Brain microvascular endothelial cell (primary cell): ENCODE measurements at regions not wholly inside any gene's neighbourhood (a gene's known extent, or its start where the extent isn't known, plus 50 kb on each side); places are given as distances from the start of the nearest gene placed in this dataset.
A peak's percentile ranks its signal among the peaks of the same experiment; 100 is the strongest.
"Not testable (repeated sequence)": the region's sequence is repeated elsewhere in the genome, so short reads cannot be mapped to it uniquely, and the experiment has no call there.

Experiments
- DNase-seq: peaks from one replicate; pipeline ENCODE4 v3.0.0-alpha.2; 2020
- H3K27ac ChIP-seq: fragments of 250-450 bp; sonication (Bioruptor Pico); 2 replicates; pipeline ENCODE4 v1.5.1; 2020; ENCODE audit warnings: mild to moderate bottlenecking, moderate library complexity
- H3K27me3 ChIP-seq: fragments of 250-450 bp; sonication (Bioruptor Pico); replicated peaks from 2 replicates; pipeline ENCODE4 v1.5.1; 2020; ENCODE audit warnings: mild to moderate bottlenecking
- H3K36me3 ChIP-seq: fragments of 250-450 bp; sonication (Bioruptor Pico); replicated peaks from 2 replicates; pipeline ENCODE4 v1.5.1; 2020; ENCODE audit warnings: mild to moderate bottlenecking
- H3K4me3 ChIP-seq: 2 replicates; pipeline ENCODE4 v1.5.1; 2011; ENCODE audit warnings: low read depth, mild to moderate bottlenecking, control low read depth, low read length, moderate library complexity
- CTCF ChIP-seq: IDR thresholded peaks from 2 replicates; pipeline ENCODE4 v1.5.1; 2011; ENCODE audit warnings: low read depth, mild to moderate bottlenecking, moderate library complexity, low read length, control low read depth, inconsistent platforms; ENCODE audit errors: missing control alignments
- in situ Hi-C: cut with HindIII; loops from 2 replicates; pipeline ENCODE4 v1.10.0; 2017; ENCODE audit warnings: low sequenced_read_pairs, low pct_ligation_motif_present

- no peaks in the 10 kb centered on the region for H3K27me3 ChIP-seq
- H3K27ac ChIP-seq: no peak overlapping the region
- in situ Hi-C loops: no loop called here
- H3K36me3 ChIP-seq: no peaks in the 10 kb centered on the region
- H3K4me3 ChIP-seq: no peak overlapping the region
- no peak for DNase-seq
- TF ChIP-seq CTCF: no peak
Observed at GRCh38 chr4:31239886-31240285, 519.7 kb downstream of the PCDH7 start.

- Histone ChIP-seq H3K27me3 (no peaks in the 10 kb centered on the region), H3K4me3 (no peak overlapping the region), H3K27ac (no peak overlapping the region), H3K36me3 (no peaks in the 10 kb centered on the region)
- no peak for TF ChIP-seq CTCF
- in situ Hi-C loops: no loop called here
- no peak for DNase-seq
Observed at GRCh38 chr4:31241504-31242106, 521.4 kb downstream of the PCDH7 start.

- H3K4me3 ChIP-seq: no peak overlapping the region
- no peak overlapping the region for H3K27ac ChIP-seq
- H3K36me3 ChIP-seq: no peaks in the 10 kb centered on the region
- DNase-seq: peak; percentile 7
- H3K27me3 ChIP-seq: no peaks in the 10 kb centered on the region
- TF ChIP-seq CTCF: no peak
- in situ Hi-C loops: no loop called here
Observed at GRCh38 chr4:31246856-31247255, 526.7 kb downstream of the PCDH7 start.

- in situ Hi-C loops: no loop called here
- no peaks in the 10 kb centered on the region for H3K36me3 ChIP-seq
Observed at GRCh38 chr4:31259119-31259518, 539.0 kb downstream of the PCDH7 start.

GRCh38 chr4:31261632-31262031 lies 541.5 kb downstream of the PCDH7 start:
- no peak for DNase-seq
- H3K36me3 ChIP-seq: no peaks in the 10 kb centered on the region
- no peak overlapping the region for H3K4me3 ChIP-seq
- no peak overlapping the region for H3K27ac ChIP-seq
- TF ChIP-seq CTCF: no peak
- in situ Hi-C loops: no loop called here
- H3K27me3 ChIP-seq: no peaks in the 10 kb centered on the region

More at GRCh38 chr4:31259119-31259518, 539.0 kb downstream of the PCDH7 start:
- no peak for TF ChIP-seq CTCF
- Histone ChIP-seq H3K27ac (no peak overlapping the region), H3K4me3 (no peak overlapping the region), H3K27me3 (no peaks in the 10 kb centered on the region)
- DNase-seq: no peak

- in situ Hi-C loops, H3K27me3 ChIP-seq, H3K36me3 ChIP-seq, DNase-seq, H3K4me3 ChIP-seq, H3K27ac ChIP-seq: not testable (repeated sequence)
Observed at GRCh38 chr4:31266094-31266493, 545.9 kb downstream of the PCDH7 start.
